DMS153 treated with DMSO at 0.1 percent for 48 hours (cell line): ENCODE measurements at regions not wholly inside any gene's neighbourhood (a gene's known extent, or its start where the extent isn't known, plus 50 kb on each side); places are given as distances from the start of the nearest gene placed in this dataset.

ENCODE experiments used
- DNase-seq: peaks from one replicate; lab custom pipeline; 2025; ENCODE audit not compliant: unreplicated experiment; lab: John Stamatoyannopoulos, UW

GRCh38 chr6:15852289-15852688 is 189.5 kb upstream of the DTNBP1 start:
- no peak for DNase-seq

GRCh38 chr6:15849395-15849794 is 186.6 kb upstream of the DTNBP1 start:
- DNase-seq: no peak

- DNase-seq: no peak
Observed at GRCh38 chr6:15845492-15845891, 182.7 kb upstream of the DTNBP1 start.

- no peak for DNase-seq
Observed at GRCh38 chr6:15843764-15844163, 180.9 kb upstream of the DTNBP1 start.

GRCh38 chr6:15843226-15843625 is 180.4 kb upstream of the DTNBP1 start:
- no peak for DNase-seq

- no peak for DNase-seq
Observed at GRCh38 chr6:15842727-15843117, 179.9 kb upstream of the DTNBP1 start.

- DNase-seq: no peak
Observed at GRCh38 chr6:15841937-15842726, 179.3 kb upstream of the DTNBP1 start.

- DNase-seq: no peak
Observed at GRCh38 chr6:15839969-15840541, 177.2 kb upstream of the DTNBP1 start.

GRCh38 chr6:15837205-15837604 is 174.4 kb upstream of the DTNBP1 start:
- DNase-seq: no peak

- DNase-seq: no peak
Observed at GRCh38 chr6:15832841-15833240, 170.0 kb upstream of the DTNBP1 start.

GRCh38 chr6:15829156-15829555 is 166.3 kb upstream of the DTNBP1 start:
- no peak for DNase-seq

- DNase-seq: no peak
Observed at GRCh38 chr6:15827496-15828255, 164.8 kb upstream of the DTNBP1 start.

- DNase-seq: no peak
Observed at GRCh38 chr6:15826814-15827318, 164.0 kb upstream of the DTNBP1 start.

- no peak for DNase-seq
Observed at GRCh38 chr6:15825332-15825930, 162.6 kb upstream of the DTNBP1 start.

GRCh38 chr6:15824811-15825210 is 162.0 kb upstream of the DTNBP1 start:
- no peak for DNase-seq

GRCh38 chr6:15823838-15824414 is 161.1 kb upstream of the DTNBP1 start:
- DNase-seq: no peak

GRCh38 chr6:15822835-15823234 is 160.0 kb upstream of the DTNBP1 start:
- DNase-seq: no peak

GRCh38 chr6:15819841-15820240 is 157.0 kb upstream of the DTNBP1 start:
- no peak for DNase-seq

GRCh38 chr6:15819226-15819625 is 156.4 kb upstream of the DTNBP1 start:
- no peak for DNase-seq

- DNase-seq: no peak
Observed at GRCh38 chr6:15818491-15818890, 155.7 kb upstream of the DTNBP1 start.

GRCh38 chr6:15818044-15818443 is 155.2 kb upstream of the DTNBP1 start:
- no peak for DNase-seq
